ENCODE measurements at regions not wholly inside any gene's neighbourhood (a gene's known extent, or its start where the extent isn't known, plus 50 kb on each side); places are given as distances from the start of the nearest gene placed in this dataset.

- DNase-seq (ENCODE audit: low spot score), result no peak
- in situ Hi-C loops (cut with MboI; ENCODE audit: low pct_unique_long_range_greater_than_20kb, low sequenced_read_pairs, unreplicated experiment), result no loop called here
- no peak for TF ChIP-seq CTCF (IDR thresholded peaks at IDR 0.05; ENCODE audit: extremely low read depth, insufficient read depth, missing control alignments)
These were observed 81.3 kb upstream of the GNAO1 start for GRCh38 chr16:56109994-56110393.

GRCh38 chr16:56109205-56109604, 82.1 kb upstream of the GNAO1 start:
- DNase-seq (ENCODE audit: low spot score), result no peak
- TF ChIP-seq CTCF (IDR thresholded peaks at IDR 0.05; ENCODE audit: extremely low read depth, insufficient read depth, missing control alignments), result no peak
- in situ Hi-C loops (cut with MboI; ENCODE audit: low pct_unique_long_range_greater_than_20kb, low sequenced_read_pairs, unreplicated experiment), result no loop called here

- in situ Hi-C loops (cut with MboI; ENCODE audit: low pct_unique_long_range_greater_than_20kb, low sequenced_read_pairs, unreplicated experiment), result no loop called here
- no peak for DNase-seq (ENCODE audit: low spot score)
- no peak for TF ChIP-seq CTCF (IDR thresholded peaks at IDR 0.05; ENCODE audit: extremely low read depth, insufficient read depth, missing control alignments)
These were observed 82.6 kb upstream of the GNAO1 start for GRCh38 chr16:56108724-56109123.

GRCh38 chr16:56108056-56108471, 83.2 kb upstream of the GNAO1 start:
- in situ Hi-C loops (cut with MboI; ENCODE audit: low pct_unique_long_range_greater_than_20kb, low sequenced_read_pairs, unreplicated experiment), result no loop called here
- no peak for DNase-seq (ENCODE audit: low spot score)
- TF ChIP-seq CTCF (IDR thresholded peaks at IDR 0.05; ENCODE audit: extremely low read depth, insufficient read depth, missing control alignments), result no peak

- DNase-seq (ENCODE audit: low spot score), result no peak
- TF ChIP-seq CTCF (IDR thresholded peaks at IDR 0.05; ENCODE audit: extremely low read depth, insufficient read depth, missing control alignments), result no peak
- in situ Hi-C loops (cut with MboI; ENCODE audit: low pct_unique_long_range_greater_than_20kb, low sequenced_read_pairs, unreplicated experiment), result no loop called here
These were observed 84.8 kb upstream of the GNAO1 start for GRCh38 chr16:56106527-56106926.

- in situ Hi-C loops (cut with MboI; ENCODE audit: low pct_unique_long_range_greater_than_20kb, low sequenced_read_pairs, unreplicated experiment), result no loop called here
- DNase-seq (ENCODE audit: low spot score), result no peak
- TF ChIP-seq CTCF (IDR thresholded peaks at IDR 0.05; ENCODE audit: extremely low read depth, insufficient read depth, missing control alignments), result no peak
These were observed 88.4 kb upstream of the GNAO1 start for GRCh38 chr16:56102906-56103305.

- in situ Hi-C loops (cut with MboI; ENCODE audit: low pct_unique_long_range_greater_than_20kb, low sequenced_read_pairs, unreplicated experiment), result no loop called here
- TF ChIP-seq CTCF (IDR thresholded peaks at IDR 0.05; ENCODE audit: extremely low read depth, insufficient read depth, missing control alignments), result no peak
- no peak for DNase-seq (ENCODE audit: low spot score)
These were observed 89.1 kb upstream of the GNAO1 start for GRCh38 chr16:56102183-56102686.

Measured in GM13977 (cell line).